ENCODE measurements at regions not wholly inside any gene's neighbourhood (a gene's known extent, or its start where the extent isn't known, plus 50 kb on each side); places are given as distances from the start of the nearest gene placed in this dataset.

- H3K27ac Mint-ChIP-seq: no peak overlapping the region
- no peak for DNase-seq
- H3K36me3 Mint-ChIP-seq (ENCODE audit: low read depth): no peaks in the 10 kb centered on the region
- H3K27me3 Mint-ChIP-seq (ENCODE audit: insufficient read depth): no peaks in the 10 kb centered on the region; the same call in 1 of the 2 replicates
- H3K9me3 Mint-ChIP-seq: no peaks in the 10 kb centered on the region
- peaks cover 8% of the 10 kb centered on the region; the same call in 1 of the 2 replicates for H3K4me1 Mint-ChIP-seq (ENCODE audit: low read depth)
- H3K4me3 Mint-ChIP-seq: no peak overlapping the region
- no peak for TF ChIP-seq CTCF (IDR thresholded peaks at IDR 0.05)
These were observed 92.1 kb upstream of the GADL1 start for GRCh38 chr3:30986551-30986950.

- H3K27ac Mint-ChIP-seq: no peak overlapping the region
- no peak for TF ChIP-seq CTCF (IDR thresholded peaks at IDR 0.05)
- H3K4me1 Mint-ChIP-seq (ENCODE audit: low read depth): peaks cover 8% of the 10 kb centered on the region; the same call in 1 of the 2 replicates
- DNase-seq: no peak
- H3K4me3 Mint-ChIP-seq: no peak overlapping the region
- H3K27me3 Mint-ChIP-seq (ENCODE audit: insufficient read depth): no peaks in the 10 kb centered on the region; the same call in none of the 2 replicates
- no peaks in the 10 kb centered on the region for H3K36me3 Mint-ChIP-seq (ENCODE audit: low read depth)
- H3K9me3 Mint-ChIP-seq: no peaks in the 10 kb centered on the region
These were observed 94.3 kb upstream of the GADL1 start for GRCh38 chr3:30988769-30989168.

DNA sequence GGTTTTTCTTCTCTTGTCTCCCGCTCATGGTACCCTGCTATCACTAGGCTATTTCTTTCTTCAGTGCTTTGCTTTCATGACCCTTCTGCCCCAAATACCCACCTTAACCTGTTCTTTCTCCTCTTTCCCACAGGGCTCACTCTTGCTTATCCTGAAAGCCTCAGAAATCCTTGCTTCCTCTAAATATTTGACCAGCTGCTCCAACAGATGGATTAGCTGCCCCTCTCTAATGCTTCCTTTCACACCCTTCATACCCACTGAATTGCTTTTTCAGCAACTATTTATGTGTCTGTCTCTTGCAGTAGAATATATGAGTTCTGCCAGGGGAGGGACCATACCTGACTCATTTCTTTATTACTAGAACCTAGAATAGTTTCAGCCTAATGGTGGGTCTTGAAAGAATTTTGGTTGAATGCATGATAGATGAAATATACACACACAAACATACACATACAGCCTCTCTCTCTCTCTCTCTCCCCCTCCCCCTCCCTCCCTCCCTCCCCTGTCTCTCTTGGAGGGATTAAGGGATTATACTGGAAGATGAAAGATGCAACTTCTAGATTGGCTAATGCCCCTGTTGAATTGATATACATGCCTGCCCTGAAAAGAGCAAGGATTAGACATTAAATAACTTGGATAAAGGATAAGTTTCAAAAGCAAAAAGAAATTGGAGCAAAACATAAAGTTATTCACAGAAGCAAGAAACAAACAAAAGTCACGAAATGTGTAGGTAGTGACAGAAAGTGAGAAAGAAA, 95.0 kb upstream of the GADL1 start:
- H3K36me3 Mint-ChIP-seq (ENCODE audit: low read depth): no peaks in the 10 kb centered on the region
- DNase-seq: no peak
- no peaks in the 10 kb centered on the region; the same call in none of the 2 replicates for H3K27me3 Mint-ChIP-seq (ENCODE audit: insufficient read depth)
- TF ChIP-seq CTCF (IDR thresholded peaks at IDR 0.05): no peak
- H3K4me3 Mint-ChIP-seq: no peak overlapping the region
- no peaks in the 10 kb centered on the region for H3K9me3 Mint-ChIP-seq
- H3K27ac Mint-ChIP-seq: no peak overlapping the region
- H3K4me1 Mint-ChIP-seq (ENCODE audit: low read depth): peaks cover 7% of the 10 kb centered on the region; the same call in 1 of the 2 replicates

DNA sequence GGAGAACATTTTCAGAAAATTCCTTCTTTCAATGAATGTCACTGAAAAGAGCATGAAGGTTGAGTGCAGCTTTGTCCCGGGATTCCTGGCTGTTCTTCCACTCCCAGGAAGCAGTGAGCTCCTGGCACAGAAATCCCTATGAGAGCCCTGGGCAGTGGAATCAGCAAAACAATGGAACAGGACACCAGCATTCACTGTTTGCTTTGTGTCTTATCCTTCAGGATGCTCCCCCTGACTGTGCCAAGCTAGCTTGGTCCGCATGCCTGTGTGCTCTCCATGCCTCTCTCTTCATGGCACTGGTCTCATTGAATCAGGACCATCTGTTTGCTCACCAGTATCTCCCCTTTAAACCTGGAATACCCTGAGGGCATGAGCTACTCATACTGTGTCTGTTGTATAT, 102.0 kb upstream of the GADL1 start:
- TF ChIP-seq CTCF (IDR thresholded peaks at IDR 0.05): no peak
- DNase-seq: no peak
- H3K4me3 Mint-ChIP-seq: no peak overlapping the region
- peaks cover 1% of the 10 kb centered on the region; the same call in 1 of the 2 replicates for H3K4me1 Mint-ChIP-seq (ENCODE audit: low read depth)
- H3K27ac Mint-ChIP-seq: no peak overlapping the region
- no peaks in the 10 kb centered on the region for H3K9me3 Mint-ChIP-seq
- peaks cover 6% of the 10 kb centered on the region; the same call in 1 of the 2 replicates for H3K36me3 Mint-ChIP-seq (ENCODE audit: low read depth)
- no peaks in the 10 kb centered on the region; the same call in 1 of the 2 replicates for H3K27me3 Mint-ChIP-seq (ENCODE audit: insufficient read depth)

DNA sequence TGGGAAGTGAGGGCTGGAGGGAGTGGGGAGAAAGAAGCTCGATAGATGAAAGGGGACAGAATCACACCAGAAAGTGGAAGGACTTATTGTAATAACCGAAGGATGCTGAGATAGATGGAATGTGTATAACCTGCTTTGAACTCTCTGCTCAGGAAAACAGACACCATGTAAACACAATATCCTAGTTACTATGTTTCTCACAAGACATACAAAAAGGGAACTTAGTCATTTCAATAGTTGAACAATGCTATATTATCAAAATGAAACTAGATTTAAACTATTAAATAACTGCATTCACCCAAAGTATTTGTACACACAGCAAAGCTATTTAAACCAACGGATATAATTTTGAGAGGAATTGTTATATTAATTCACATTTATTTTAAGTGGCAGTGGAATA, 108.3 kb upstream of the GADL1 start:
- no peak for TF ChIP-seq CTCF (IDR thresholded peaks at IDR 0.05)
- DNase-seq: no peak
- H3K4me3 Mint-ChIP-seq: no peak overlapping the region
- peaks cover 57% of the 10 kb centered on the region for H3K4me1 Mint-ChIP-seq (ENCODE audit: low read depth)
- H3K27me3 Mint-ChIP-seq (ENCODE audit: insufficient read depth): no peaks in the 10 kb centered on the region
- H3K27ac Mint-ChIP-seq: no peak overlapping the region; the same call in 1 of the 2 replicates
- no peaks in the 10 kb centered on the region for H3K9me3 Mint-ChIP-seq
- H3K36me3 Mint-ChIP-seq (ENCODE audit: low read depth): peaks cover 6% of the 10 kb centered on the region; the same call in 1 of the 2 replicates
